ENCODE measurements at regions not wholly inside any gene's neighbourhood (a gene's known extent, or its start where the extent isn't known, plus 50 kb on each side); places are given as distances from the start of the nearest gene placed in this dataset.
A peak's percentile ranks its signal among the peaks of the same experiment; 100 is the strongest.

DNA sequence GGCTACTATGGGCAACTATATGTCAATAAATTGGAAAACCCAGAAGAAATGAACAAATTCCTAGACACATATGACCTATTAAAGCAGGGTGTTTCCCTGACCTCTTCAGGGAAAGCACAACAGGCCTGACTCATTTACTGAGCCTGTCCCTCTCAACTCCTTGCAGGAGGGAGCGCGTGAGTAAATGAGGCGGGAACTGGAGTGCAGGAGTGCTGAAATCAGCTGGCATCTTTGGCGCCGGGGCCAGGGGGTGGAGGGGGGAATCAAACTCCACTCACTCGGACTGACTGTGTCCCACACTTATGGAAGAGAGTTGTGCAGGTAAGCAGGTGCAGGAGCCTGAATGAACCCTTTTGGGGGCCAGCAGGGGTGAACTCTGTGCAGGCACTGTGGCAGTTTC is 671.2 kb upstream of the PTCHD4 start:
- no peak for DNase-seq
- Histone ChIP-seq H3K36me3 (replicated peaks; ENCODE audit: control insufficient read depth, insufficient read depth, low read length) (no peaks in the 10 kb centered on the region), H3K27me3 (ENCODE audit: control insufficient read depth, insufficient read depth, low read length) (no peaks in the 10 kb centered on the region), H3K4me3 (ENCODE audit: insufficient read depth, low read depth, low read length) (no peak overlapping the region)

- DNase-seq, result no peak
- Histone ChIP-seq H3K27me3 (ENCODE audit: control insufficient read depth, insufficient read depth, low read length) (no peaks in the 10 kb centered on the region), H3K4me3 (ENCODE audit: insufficient read depth, low read depth, low read length) (no peak overlapping the region), H3K36me3 (replicated peaks; ENCODE audit: control insufficient read depth, insufficient read depth, low read length) (no peaks in the 10 kb centered on the region)
These were observed 666.4 kb upstream of the PTCHD4 start for GRCh38 chr6:48777411-48777810.

GRCh38 chr6:48775157-48775556 is 664.2 kb upstream of the PTCHD4 start:
- Histone ChIP-seq H3K4me3 (ENCODE audit: insufficient read depth, low read depth, low read length) (no peak overlapping the region), H3K27me3 (ENCODE audit: control insufficient read depth, insufficient read depth, low read length) (no peaks in the 10 kb centered on the region), H3K36me3 (replicated peaks; ENCODE audit: control insufficient read depth, insufficient read depth, low read length) (no peaks in the 10 kb centered on the region)
- no peak for DNase-seq

- no peak for DNase-seq
- H3K27me3 ChIP-seq (ENCODE audit: control insufficient read depth, insufficient read depth, low read length), result no peaks in the 10 kb centered on the region
- no peak overlapping the region for H3K4me3 ChIP-seq (ENCODE audit: insufficient read depth, low read depth, low read length)
These were observed 663.3 kb upstream of the PTCHD4 start for GRCh38 chr6:48774276-48774675.

DNA sequence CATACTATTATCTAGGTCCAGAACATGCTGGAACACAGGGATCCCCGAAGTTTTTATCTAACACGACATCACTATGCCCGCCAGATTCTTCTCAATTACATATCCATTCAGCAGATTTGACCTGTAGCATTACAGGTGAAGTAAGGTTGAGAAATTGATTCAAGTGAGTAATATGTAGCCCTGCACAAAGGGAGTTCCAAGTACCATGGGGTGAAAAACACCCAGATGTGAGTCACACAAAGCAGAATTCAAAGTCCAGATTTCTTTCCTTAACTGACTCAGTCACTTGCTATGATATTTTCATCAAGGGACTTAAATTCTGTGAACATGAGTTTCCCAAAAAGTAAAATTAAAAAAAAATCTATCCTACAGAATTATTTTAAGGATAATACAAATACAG is 655.4 kb upstream of the PTCHD4 start:
- DNase-seq, result no peak
- H3K27me3 ChIP-seq (ENCODE audit: control insufficient read depth, insufficient read depth, low read length), result no peaks in the 10 kb centered on the region
- no peak overlapping the region for H3K4me3 ChIP-seq (ENCODE audit: insufficient read depth, low read depth, low read length)
- no peaks in the 10 kb centered on the region for H3K36me3 ChIP-seq (replicated peaks; ENCODE audit: control insufficient read depth, insufficient read depth, low read length)

More at GRCh38 chr6:48774276-48774675, 663.3 kb upstream of the PTCHD4 start:
- H3K36me3 ChIP-seq (replicated peaks; ENCODE audit: control insufficient read depth, insufficient read depth, low read length), result no peaks in the 10 kb centered on the region

DNA sequence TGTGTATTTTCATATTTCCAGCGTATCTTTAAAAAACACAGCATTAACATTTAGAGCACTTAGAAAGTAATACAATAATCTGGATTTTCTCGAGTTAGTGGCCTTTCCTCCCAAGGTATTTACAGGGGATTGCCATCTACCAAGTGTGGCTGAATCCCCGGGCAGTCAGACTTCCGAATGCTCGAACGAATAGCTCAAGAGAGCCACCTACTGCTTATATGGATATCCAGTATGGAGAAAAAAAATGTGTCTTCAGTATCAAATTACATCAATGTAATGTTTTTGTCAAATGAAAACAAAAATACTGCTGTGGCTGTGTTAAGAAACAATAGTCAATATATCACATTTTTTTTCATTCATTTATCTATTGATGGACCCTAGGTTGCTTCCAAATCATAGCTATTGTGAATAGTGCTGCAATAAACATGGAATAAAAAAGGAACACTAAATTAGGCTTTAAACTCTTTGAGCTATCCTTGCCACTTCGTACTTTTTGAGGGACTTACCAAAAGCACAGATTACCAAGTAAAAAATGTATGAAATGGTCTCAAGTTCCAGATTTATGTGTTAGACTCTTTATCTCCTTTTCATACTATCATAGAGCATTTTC is 654.5 kb upstream of the PTCHD4 start:
- peak; percentile 34 for DNase-seq
- Histone ChIP-seq H3K36me3 (replicated peaks; ENCODE audit: control insufficient read depth, insufficient read depth, low read length) (no peaks in the 10 kb centered on the region), H3K4me3 (ENCODE audit: insufficient read depth, low read depth, low read length) (no peak overlapping the region), H3K27me3 (ENCODE audit: control insufficient read depth, insufficient read depth, low read length) (no peaks in the 10 kb centered on the region)

DNA sequence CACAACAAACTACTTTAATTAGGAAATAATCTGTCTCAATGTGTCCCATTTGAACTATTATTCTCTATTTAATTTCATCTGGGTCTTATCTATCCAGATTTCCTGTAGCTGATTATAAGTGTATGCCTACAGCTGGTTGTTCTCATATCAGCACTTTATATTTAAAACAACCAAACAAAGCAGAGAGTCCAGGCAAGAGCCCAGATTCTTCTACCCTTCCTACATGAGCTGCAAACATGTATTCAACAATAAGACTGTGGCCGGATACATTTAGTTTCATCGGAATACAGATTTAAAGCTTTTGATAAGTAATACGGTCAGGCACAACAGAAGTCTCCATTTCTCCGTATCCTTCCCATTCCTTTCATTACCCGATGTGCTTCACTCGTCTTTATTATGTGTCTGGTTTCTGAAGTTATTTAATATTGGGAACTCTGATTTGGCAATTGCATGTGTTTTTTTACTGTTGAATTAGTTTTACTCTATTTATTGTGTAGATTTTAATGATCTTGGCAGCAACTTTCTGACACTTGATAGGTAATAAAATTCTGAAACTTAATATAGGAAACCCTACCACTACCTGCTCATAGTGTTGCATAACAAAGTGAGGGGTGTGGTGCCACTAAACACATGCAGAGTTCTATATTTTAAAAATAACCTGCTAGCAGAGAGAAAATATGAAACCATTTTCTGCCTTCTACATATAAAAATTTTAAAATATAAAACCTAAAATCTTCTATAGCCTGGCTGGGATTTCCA is 653.5 kb upstream of the PTCHD4 start:
- H3K36me3 ChIP-seq (replicated peaks; ENCODE audit: control insufficient read depth, insufficient read depth, low read length), result no peaks in the 10 kb centered on the region
- no peak overlapping the region for H3K4me3 ChIP-seq (ENCODE audit: insufficient read depth, low read depth, low read length)
- DNase-seq, result no peak
- H3K27me3 ChIP-seq (ENCODE audit: control insufficient read depth, insufficient read depth, low read length), result no peaks in the 10 kb centered on the region

GRCh38 chr6:48757661-48758060 is 646.7 kb upstream of the PTCHD4 start:
- no peak for DNase-seq
- Histone ChIP-seq H3K27me3 (ENCODE audit: control insufficient read depth, insufficient read depth, low read length) (no peaks in the 10 kb centered on the region), H3K4me3 (ENCODE audit: insufficient read depth, low read depth, low read length) (no peak overlapping the region), H3K36me3 (replicated peaks; ENCODE audit: control insufficient read depth, insufficient read depth, low read length) (no peaks in the 10 kb centered on the region)

GRCh38 chr6:48755315-48755714 is 644.3 kb upstream of the PTCHD4 start:
- no peak for DNase-seq
- Histone ChIP-seq H3K27me3 (ENCODE audit: control insufficient read depth, insufficient read depth, low read length) (no peaks in the 10 kb centered on the region), H3K4me3 (ENCODE audit: insufficient read depth, low read depth, low read length) (no peak overlapping the region), H3K36me3 (replicated peaks; ENCODE audit: control insufficient read depth, insufficient read depth, low read length) (no peaks in the 10 kb centered on the region)

DNA sequence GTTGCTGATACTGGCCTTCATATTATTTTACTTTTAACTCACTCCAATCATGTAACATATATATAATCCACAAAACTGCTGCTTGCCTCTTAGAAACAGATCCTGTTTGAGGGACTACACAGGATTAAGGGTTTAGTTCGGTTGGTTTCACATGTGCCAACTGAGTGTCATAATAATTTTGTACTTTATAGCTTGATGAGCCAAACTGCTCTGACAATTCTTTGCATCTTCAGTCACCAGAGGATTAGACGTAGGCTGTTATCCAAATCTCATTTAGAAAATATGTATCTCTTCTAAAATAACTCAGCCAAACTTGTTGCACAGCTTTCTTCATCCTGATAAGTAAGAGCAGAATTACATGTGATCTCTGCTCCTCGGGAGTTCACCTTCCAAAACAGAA is 643.6 kb upstream of the PTCHD4 start:
- Histone ChIP-seq H3K27me3 (ENCODE audit: control insufficient read depth, insufficient read depth, low read length) (no peaks in the 10 kb centered on the region), H3K4me3 (ENCODE audit: insufficient read depth, low read depth, low read length) (no peak overlapping the region), H3K36me3 (replicated peaks; ENCODE audit: control insufficient read depth, insufficient read depth, low read length) (no peaks in the 10 kb centered on the region)
- DNase-seq, result no peak

GRCh38 chr6:48750861-48751260 is 639.9 kb upstream of the PTCHD4 start:
- no peak for DNase-seq

DNA sequence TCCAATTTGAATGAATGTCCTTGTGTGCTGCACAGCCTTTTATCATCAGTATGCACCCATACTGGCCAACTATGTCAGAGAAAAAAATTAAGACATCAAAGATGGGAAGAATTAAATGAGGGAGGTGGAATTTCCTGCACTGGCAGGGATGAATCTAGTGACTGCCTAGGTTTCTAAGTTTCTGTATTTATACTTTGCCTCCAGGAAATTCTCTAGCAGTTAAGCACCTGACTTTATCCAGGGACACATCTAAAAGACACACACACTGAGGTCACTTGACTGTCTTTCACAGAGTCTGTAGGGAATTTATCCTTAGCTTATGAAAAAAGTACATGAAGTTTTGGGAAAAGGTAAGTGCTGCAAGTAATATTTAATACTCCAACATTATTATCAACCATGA is 636.5 kb upstream of the PTCHD4 start:
- Histone ChIP-seq H3K27me3 (ENCODE audit: control insufficient read depth, insufficient read depth, low read length) (no peaks in the 10 kb centered on the region), H3K36me3 (replicated peaks; ENCODE audit: control insufficient read depth, insufficient read depth, low read length) (no peaks in the 10 kb centered on the region), H3K4me3 (ENCODE audit: insufficient read depth, low read depth, low read length) (no peak overlapping the region)
- DNase-seq, result no peak

More at GRCh38 chr6:48750861-48751260, 639.9 kb upstream of the PTCHD4 start:
- no peaks in the 10 kb centered on the region for H3K36me3 ChIP-seq (replicated peaks; ENCODE audit: control insufficient read depth, insufficient read depth, low read length)
- H3K4me3 ChIP-seq (ENCODE audit: insufficient read depth, low read depth, low read length), result no peak overlapping the region
- H3K27me3 ChIP-seq (ENCODE audit: control insufficient read depth, insufficient read depth, low read length), result no peaks in the 10 kb centered on the region

- DNase-seq, result no peak
- H3K36me3 ChIP-seq (replicated peaks; ENCODE audit: control insufficient read depth, insufficient read depth, low read length), result no peaks in the 10 kb centered on the region
- no peaks in the 10 kb centered on the region for H3K27me3 ChIP-seq (ENCODE audit: control insufficient read depth, insufficient read depth, low read length)
- no peak overlapping the region for H3K4me3 ChIP-seq (ENCODE audit: insufficient read depth, low read depth, low read length)
These were observed 636.0 kb upstream of the PTCHD4 start for GRCh38 chr6:48747040-48747439.

GRCh38 chr6:48744948-48745347 is 634.0 kb upstream of the PTCHD4 start:
- H3K4me3 ChIP-seq (ENCODE audit: insufficient read depth, low read depth, low read length), result no peak overlapping the region
- H3K27me3 ChIP-seq (ENCODE audit: control insufficient read depth, insufficient read depth, low read length), result no peaks in the 10 kb centered on the region
- DNase-seq, result no peak
- no peaks in the 10 kb centered on the region for H3K36me3 ChIP-seq (replicated peaks; ENCODE audit: control insufficient read depth, insufficient read depth, low read length)

- Histone ChIP-seq H3K36me3 (replicated peaks; ENCODE audit: control insufficient read depth, insufficient read depth, low read length) (no peaks in the 10 kb centered on the region), H3K4me3 (ENCODE audit: insufficient read depth, low read depth, low read length) (no peak overlapping the region), H3K27me3 (ENCODE audit: control insufficient read depth, insufficient read depth, low read length) (no peaks in the 10 kb centered on the region)
- no peak for DNase-seq
These were observed 632.7 kb upstream of the PTCHD4 start for GRCh38 chr6:48743738-48744137.

All from H7 (cell line).